ENCODE measurements at regions not wholly inside any gene's neighbourhood (a gene's known extent, or its start where the extent isn't known, plus 50 kb on each side); places are given as distances from the start of the nearest gene placed in this dataset.

DNA sequence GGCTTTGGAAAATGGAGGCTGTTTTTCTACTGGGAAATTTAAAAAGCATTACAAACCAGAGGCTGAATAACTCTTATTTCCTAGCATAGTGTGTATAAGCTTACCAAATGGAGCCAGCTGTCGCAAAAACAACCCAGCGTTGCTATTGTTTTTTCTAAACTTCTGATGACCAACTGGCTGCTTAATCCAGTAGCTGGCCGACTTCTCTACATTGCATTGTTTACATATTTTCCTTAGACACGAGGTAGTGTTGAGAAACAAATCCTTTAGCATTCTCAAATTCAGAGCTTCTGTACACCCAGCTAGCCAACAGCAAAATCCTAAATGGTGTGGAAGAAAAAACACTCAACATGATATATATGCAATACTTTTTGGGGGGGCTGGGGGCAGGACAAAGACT lies 161.0 kb upstream of the ADAMTS9 start:
- TF ChIP-seq, protein P1, sequence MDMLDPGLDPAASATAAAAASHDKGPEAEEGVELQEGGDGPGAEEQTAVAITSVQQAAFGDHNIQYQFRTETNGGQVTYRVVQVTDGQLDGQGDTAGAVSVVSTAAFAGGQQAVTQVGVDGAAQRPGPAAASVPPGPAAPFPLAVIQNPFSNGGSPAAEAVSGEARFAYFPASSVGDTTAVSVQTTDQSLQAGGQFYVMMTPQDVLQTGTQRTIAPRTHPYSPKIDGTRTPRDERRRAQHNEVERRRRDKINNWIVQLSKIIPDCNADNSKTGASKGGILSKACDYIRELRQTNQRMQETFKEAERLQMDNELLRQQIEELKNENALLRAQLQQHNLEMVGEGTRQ (CRISPR knock-in tag; IDR thresholded peaks at IDR 0.05), result no peak
- TF ChIP-seq, protein P2, sequence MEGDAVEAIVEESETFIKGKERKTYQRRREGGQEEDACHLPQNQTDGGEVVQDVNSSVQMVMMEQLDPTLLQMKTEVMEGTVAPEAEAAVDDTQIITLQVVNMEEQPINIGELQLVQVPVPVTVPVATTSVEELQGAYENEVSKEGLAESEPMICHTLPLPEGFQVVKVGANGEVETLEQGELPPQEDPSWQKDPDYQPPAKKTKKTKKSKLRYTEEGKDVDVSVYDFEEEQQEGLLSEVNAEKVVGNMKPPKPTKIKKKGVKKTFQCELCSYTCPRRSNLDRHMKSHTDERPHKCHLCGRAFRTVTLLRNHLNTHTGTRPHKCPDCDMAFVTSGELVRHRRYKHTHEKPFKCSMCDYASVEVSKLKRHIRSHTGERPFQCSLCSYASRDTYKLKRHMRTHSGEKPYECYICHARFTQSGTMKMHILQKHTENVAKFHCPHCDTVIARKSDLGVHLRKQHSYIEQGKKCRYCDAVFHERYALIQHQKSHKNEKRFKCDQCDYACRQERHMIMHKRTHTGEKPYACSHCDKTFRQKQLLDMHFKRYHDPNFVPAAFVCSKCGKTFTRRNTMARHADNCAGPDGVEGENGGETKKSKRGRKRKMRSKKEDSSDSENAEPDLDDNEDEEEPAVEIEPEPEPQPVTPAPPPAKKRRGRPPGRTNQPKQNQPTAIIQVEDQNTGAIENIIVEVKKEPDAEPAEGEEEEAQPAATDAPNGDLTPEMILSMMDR (IDR thresholded peaks at IDR 0.05), result no peak
- TF ChIP-seq, protein P3, sequence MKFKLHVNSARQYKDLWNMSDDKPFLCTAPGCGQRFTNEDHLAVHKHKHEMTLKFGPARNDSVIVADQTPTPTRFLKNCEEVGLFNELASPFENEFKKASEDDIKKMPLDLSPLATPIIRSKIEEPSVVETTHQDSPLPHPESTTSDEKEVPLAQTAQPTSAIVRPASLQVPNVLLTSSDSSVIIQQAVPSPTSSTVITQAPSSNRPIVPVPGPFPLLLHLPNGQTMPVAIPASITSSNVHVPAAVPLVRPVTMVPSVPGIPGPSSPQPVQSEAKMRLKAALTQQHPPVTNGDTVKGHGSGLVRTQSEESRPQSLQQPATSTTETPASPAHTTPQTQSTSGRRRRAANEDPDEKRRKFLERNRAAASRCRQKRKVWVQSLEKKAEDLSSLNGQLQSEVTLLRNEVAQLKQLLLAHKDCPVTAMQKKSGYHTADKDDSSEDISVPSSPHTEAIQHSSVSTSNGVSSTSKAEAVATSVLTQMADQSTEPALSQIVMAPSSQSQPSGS (CRISPR knock-in tag; IDR thresholded peaks at IDR 0.05; ENCODE audit: borderline replicate concordance, low read depth), result no peak
- TF ChIP-seq ZNF317 (CRISPR knock-in tag; IDR thresholded peaks at IDR 0.05; ENCODE audit: borderline replicate concordance, low read depth) (no peak), ZNF416 (CRISPR knock-in tag; IDR thresholded peaks at IDR 0.05) (no peak), ETV6 (CRISPR knock-in tag; IDR thresholded peaks at IDR 0.05) (no peak), NFE2L1 (CRISPR knock-in tag; IDR thresholded peaks at IDR 0.05) (no peak), PRRX2 (CRISPR knock-in tag; IDR thresholded peaks at IDR 0.05) (no peak)
- TF ChIP-seq, protein P4, sequence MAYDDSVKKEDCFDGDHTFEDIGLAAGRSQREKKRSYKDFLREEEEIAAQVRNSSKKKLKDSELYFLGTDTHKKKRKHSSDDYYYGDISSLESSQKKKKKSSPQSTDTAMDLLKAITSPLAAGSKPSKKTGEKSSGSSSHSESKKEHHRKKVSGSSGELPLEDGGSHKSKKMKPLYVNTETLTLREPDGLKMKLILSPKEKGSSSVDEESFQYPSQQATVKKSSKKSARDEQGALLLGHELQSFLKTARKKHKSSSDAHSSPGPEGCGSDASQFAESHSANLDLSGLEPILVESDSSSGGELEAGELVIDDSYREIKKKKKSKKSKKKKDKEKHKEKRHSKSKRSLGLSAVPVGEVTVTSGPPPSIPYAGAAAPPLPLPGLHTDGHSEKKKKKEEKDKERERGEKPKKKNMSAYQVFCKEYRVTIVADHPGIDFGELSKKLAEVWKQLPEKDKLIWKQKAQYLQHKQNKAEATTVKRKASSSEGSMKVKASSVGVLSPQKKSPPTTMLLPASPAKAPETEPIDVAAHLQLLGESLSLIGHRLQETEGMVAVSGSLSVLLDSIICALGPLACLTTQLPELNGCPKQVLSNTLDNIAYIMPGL (CRISPR knock-in tag; IDR thresholded peaks at IDR 0.05), result no peak

Data from WTC11 (cell line).